ENCODE measurements at regions not wholly inside any gene's neighbourhood (a gene's known extent, or its start where the extent isn't known, plus 50 kb on each side); places are given as distances from the start of the nearest gene placed in this dataset.

DNA sequence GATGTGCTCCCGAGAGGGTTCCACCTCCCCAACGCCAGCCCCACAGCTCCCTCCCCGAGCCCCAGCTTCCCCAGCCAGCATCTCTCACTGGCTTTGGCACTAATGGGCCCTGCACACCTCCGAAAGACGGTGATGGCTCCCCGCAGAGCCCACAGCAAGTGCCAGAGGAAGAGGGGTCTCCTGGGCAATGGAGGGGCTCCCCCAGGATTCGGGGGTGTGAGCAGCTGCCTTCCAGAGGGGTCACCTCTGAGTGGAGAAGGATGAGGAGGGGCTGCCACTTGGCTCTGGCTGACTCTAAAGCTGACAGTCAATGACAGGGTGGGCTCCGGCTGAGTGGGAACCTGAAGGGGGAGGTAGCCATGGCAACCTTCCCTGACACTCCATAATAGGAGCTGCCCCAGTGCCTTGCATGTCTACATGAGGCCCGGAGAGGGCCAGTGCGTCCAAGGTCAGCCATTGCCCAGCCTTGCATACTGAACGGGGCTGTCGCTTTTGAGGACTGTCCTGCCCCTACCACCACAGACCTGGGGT lies 98.6 kb upstream of the SYT13 start:
- TF ChIP-seq, protein P1, sequence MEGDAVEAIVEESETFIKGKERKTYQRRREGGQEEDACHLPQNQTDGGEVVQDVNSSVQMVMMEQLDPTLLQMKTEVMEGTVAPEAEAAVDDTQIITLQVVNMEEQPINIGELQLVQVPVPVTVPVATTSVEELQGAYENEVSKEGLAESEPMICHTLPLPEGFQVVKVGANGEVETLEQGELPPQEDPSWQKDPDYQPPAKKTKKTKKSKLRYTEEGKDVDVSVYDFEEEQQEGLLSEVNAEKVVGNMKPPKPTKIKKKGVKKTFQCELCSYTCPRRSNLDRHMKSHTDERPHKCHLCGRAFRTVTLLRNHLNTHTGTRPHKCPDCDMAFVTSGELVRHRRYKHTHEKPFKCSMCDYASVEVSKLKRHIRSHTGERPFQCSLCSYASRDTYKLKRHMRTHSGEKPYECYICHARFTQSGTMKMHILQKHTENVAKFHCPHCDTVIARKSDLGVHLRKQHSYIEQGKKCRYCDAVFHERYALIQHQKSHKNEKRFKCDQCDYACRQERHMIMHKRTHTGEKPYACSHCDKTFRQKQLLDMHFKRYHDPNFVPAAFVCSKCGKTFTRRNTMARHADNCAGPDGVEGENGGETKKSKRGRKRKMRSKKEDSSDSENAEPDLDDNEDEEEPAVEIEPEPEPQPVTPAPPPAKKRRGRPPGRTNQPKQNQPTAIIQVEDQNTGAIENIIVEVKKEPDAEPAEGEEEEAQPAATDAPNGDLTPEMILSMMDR (IDR thresholded peaks at IDR 0.05) = no peak
- TF ChIP-seq EZH2 (IDR thresholded peaks at IDR 0.05) = no peak

Data from neural progenitor cell (in vitro differentiated cells).